IMR-90 (cell line): ENCODE measurements at regions not wholly inside any gene's neighbourhood (a gene's known extent, or its start where the extent isn't known, plus 50 kb on each side); places are given as distances from the start of the nearest gene placed in this dataset.

Experiments
- ATAC-seq: fragments of 200-7000 bp; cut with Tn5 transposase; 2 replicates; pipeline ENCODE4 v1.9.1; 2020; ENCODE audit warnings: low read depth, mild to moderate bottlenecking, moderate library complexity
- BruUV-seq: library from RNA; stranded (reverse); fragments of 400-500 nt; replicated peaks from 2 replicates; lab custom pipeline; 2021; lab: Mats Ljungman, UMichigan
- CTCF ChIA-PET: fragments of 300-600 bp; formaldehyde crosslinking; extraction: SDS; loops from one replicate; lab custom pipeline; 2021; ENCODE audit warnings: antibody characterized with exemption; lab: Yijun Ruan, JAX
- POLR2A ChIA-PET: fragments of 300-600 bp; sonication (Branson Sonifier 250); formaldehyde crosslinking; loops from one replicate; lab custom pipeline; 2022; ENCODE audit warnings: antibody characterized with exemption; ENCODE audit not compliant: unreplicated experiment; lab: Charles Lee
- DNase-seq: peaks from one replicate; pipeline ENCODE4 v3.0.0; 2013
- H2AFZ ChIP-seq: replicated peaks from 2 replicates; pipeline ENCODE3; 2013; ENCODE audit warnings: low read length, mild to moderate bottlenecking; ENCODE audit not compliant: poor library complexity
- H2AK5ac ChIP-seq: 2 replicates; pipeline ENCODE4 v1.6.1; 2013; ENCODE audit warnings: low read depth, low read length, inconsistent platforms
- H2AK9ac ChIP-seq: replicated peaks from 2 replicates; pipeline ENCODE3; 2013; ENCODE audit warnings: mild to moderate bottlenecking, low read depth, low read length, moderate library complexity; ENCODE audit not compliant: poor library complexity
- H2BK120ac ChIP-seq: 2 replicates; pipeline ENCODE4 v1.6.1; 2013; ENCODE audit warnings: low read depth, low read length, inconsistent platforms
- H2BK15ac ChIP-seq: 3 replicates; pipeline ENCODE4 v1.6.1; 2013; ENCODE audit warnings: low read depth, low read length, inconsistent platforms
- H2BK20ac ChIP-seq: 2 replicates; pipeline ENCODE4 v1.6.1; 2013; ENCODE audit warnings: low read depth, mild to moderate bottlenecking, inconsistent platforms, low read length, moderate library complexity
- H2BK5ac ChIP-seq: 2 replicates; pipeline ENCODE4 v1.6.1; 2013; ENCODE audit warnings: mild to moderate bottlenecking, low read depth, low read length, inconsistent platforms; ENCODE audit not compliant: poor library complexity, severe bottlenecking
- H3K14ac ChIP-seq: replicated peaks from 2 replicates; pipeline ENCODE4 v1.6.1; 2013; ENCODE audit warnings: low read depth, low read length, inconsistent platforms
- H3K18ac ChIP-seq: 2 replicates; pipeline ENCODE4 v1.6.1; 2013; ENCODE audit warnings: low read depth, low read length, control low read depth
- H3K23ac ChIP-seq: 2 replicates; pipeline ENCODE4 v1.6.1; 2013; ENCODE audit warnings: low read depth, low read length, inconsistent platforms
- H3K27ac ChIP-seq: 2 replicates; pipeline ENCODE4 v1.5.1; 2013; ENCODE audit warnings: mild to moderate bottlenecking, control low read depth, low read length; ENCODE audit not compliant: insufficient read depth
- H3K27me3 ChIP-seq: 2 replicates; pipeline ENCODE4 v1.6.1; 2013; ENCODE audit warnings: low read length; ENCODE audit not compliant: control insufficient read depth, insufficient read depth
- H3K36me3 ChIP-seq: 2 replicates; pipeline ENCODE4 v1.6.1; 2013; ENCODE audit warnings: low read length, mixed read lengths; ENCODE audit not compliant: control insufficient read depth, insufficient read depth
- H3K4ac ChIP-seq: 2 replicates; pipeline ENCODE4 v1.6.1; 2013; ENCODE audit warnings: low read depth, low read length, inconsistent platforms
- H3K4me1 ChIP-seq: 2 replicates; pipeline ENCODE4 v1.6.1; 2013; ENCODE audit warnings: low read length, mixed read lengths; ENCODE audit not compliant: control insufficient read depth, insufficient read depth
- H3K4me2 ChIP-seq: 2 replicates; pipeline ENCODE4 v1.6.1; 2013; ENCODE audit warnings: low read depth, mild to moderate bottlenecking, control low read depth, low read length, moderate library complexity
- H3K4me3 ChIP-seq: 2 replicates; pipeline ENCODE4 v1.5.1; 2013; ENCODE audit warnings: low read depth, mild to moderate bottlenecking, control low read depth, low read length, moderate library complexity; ENCODE audit not compliant: insufficient read depth
- H3K56ac ChIP-seq: 2 replicates; pipeline ENCODE4 v1.6.1; 2013; ENCODE audit warnings: low read length, inconsistent platforms; ENCODE audit not compliant: insufficient read depth; ENCODE audit errors: extremely low read depth
- H3K79me1 ChIP-seq, 2 experiments: 2 replicates each; pipeline ENCODE4 v1.6.1; 2013; ENCODE audit warnings: low read length in 2 of 2, inconsistent platforms in 1 of 2, low read depth in 1 of 2
- H3K9ac ChIP-seq: 2 replicates; pipeline ENCODE4 v1.6.1; 2013; ENCODE audit warnings: low read depth, low read length, control low read depth
- H3K9me1 ChIP-seq: 2 replicates; pipeline ENCODE4 v1.6.1; 2013; ENCODE audit warnings: low read length, inconsistent platforms; ENCODE audit not compliant: insufficient read depth
- H3K9me3 ChIP-seq: 2 replicates; pipeline ENCODE4 v1.6.1; 2013; ENCODE audit warnings: low read length; ENCODE audit not compliant: control insufficient read depth, insufficient read depth
- H4K20me1 ChIP-seq: 2 replicates; pipeline ENCODE4 v1.6.1; 2013; ENCODE audit warnings: low read length, inconsistent platforms; ENCODE audit not compliant: insufficient read depth
- H4K5ac ChIP-seq: 2 replicates; pipeline ENCODE4 v1.6.1; 2013; ENCODE audit warnings: mild to moderate bottlenecking, low read depth, low read length, control low read depth
- H4K8ac ChIP-seq, 2 experiments: 2 replicates each; pipeline ENCODE4 v1.6.1; 2013; ENCODE audit warnings: low read depth in 2 of 2, low read length in 2 of 2, control low read depth in 1 of 2, inconsistent platforms in 1 of 2
- H4K91ac ChIP-seq: 2 replicates; pipeline ENCODE4 v1.6.1; 2013; ENCODE audit warnings: low read depth, low read length, inconsistent platforms; ENCODE audit not compliant: insufficient read depth
- BHLHE40 ChIP-seq: fragments of 150-350 bp; IDR thresholded peaks from 2 replicates; pipeline ENCODE4 v1.6.1; 2016; ENCODE audit warnings: mild to moderate bottlenecking, low read depth, low read length
- CEBPB ChIP-seq: IDR thresholded peaks from 2 replicates; pipeline ENCODE4 v1.6.1; 2012; ENCODE audit warnings: low read depth, low read length, improper control_type of control experiment
- CHD1 ChIP-seq: IDR thresholded peaks from 2 replicates; pipeline ENCODE4 v1.6.1; 2012; ENCODE audit warnings: low read depth, low read length, improper control_type of control experiment
- FOS ChIP-seq: fragments of 150-350 bp; IDR thresholded peaks from 2 replicates; pipeline ENCODE4 v1.6.1; 2016; ENCODE audit warnings: low read depth, low read length
- MAZ ChIP-seq: IDR thresholded peaks from 2 replicates; pipeline ENCODE4 v1.6.1; 2012; ENCODE audit warnings: low read depth, mild to moderate bottlenecking, low read length, improper control_type of control experiment, moderate library complexity, borderline replicate concordance
- MXI1 ChIP-seq: IDR thresholded peaks from 2 replicates; pipeline ENCODE4 v1.6.1; 2012; ENCODE audit warnings: low read depth, mild to moderate bottlenecking, low read length, moderate library complexity, borderline replicate concordance
- NFE2L2 ChIP-seq: fragments of 150-350 bp; IDR thresholded peaks from 2 replicates; pipeline ENCODE4 v1.6.1; 2016; ENCODE audit warnings: low read depth, mild to moderate bottlenecking, low read length
- POLR2A ChIP-seq: IDR thresholded peaks from 2 replicates; pipeline ENCODE4 v1.6.1; 2012; ENCODE audit warnings: mild to moderate bottlenecking, low read depth, low read length
- RAD21 ChIP-seq: IDR thresholded peaks from 2 replicates; pipeline ENCODE4 v1.6.1; 2012; ENCODE audit warnings: low read length, improper control_type of control experiment
- RCOR1 ChIP-seq: IDR thresholded peaks from 2 replicates; pipeline ENCODE4 v1.6.1; 2012; ENCODE audit warnings: mild to moderate bottlenecking, low read length, improper control_type of control experiment; ENCODE audit not compliant: insufficient replicate concordance
- RFX5 ChIP-seq: IDR thresholded peaks from 2 replicates; pipeline ENCODE4 v1.8.0; 2012; ENCODE audit warnings: low read depth, mild to moderate bottlenecking, low read length, moderate library complexity
- SMC3 ChIP-seq: fragments of 150-350 bp; IDR thresholded peaks from 2 replicates; pipeline ENCODE4 v1.6.1; 2016; ENCODE audit warnings: low read depth, mild to moderate bottlenecking, antibody characterized with exemption, low read length, moderate library complexity
- WGBS, 2 experiments: methylation state at CpG; one replicate each; pipeline versions ENCODE4 v1.1.5 to v1.1.7; 2013; ENCODE audit warnings: missing lambda C conversion rate in 2 of 2; ENCODE audit not compliant: insufficient read length in 1 of 2; ENCODE audit errors: extremely low coverage in 2 of 2; 5-methylcytosine and 5-hydroxymethylcytosine counted together
- dilution Hi-C: fragments of 300-500 bp; cut with HindIII; formaldehyde crosslinking; loops from one replicate; pipeline ENCODE4 v1.14.3; 2018; ENCODE audit warnings: low sequenced_read_pairs; ENCODE audit not compliant: unreplicated experiment
- in situ Hi-C: fragments of 300-500 bp; cut with MboI; formaldehyde crosslinking; loops from 3 replicates; pipeline ENCODE4 v1.14.3; 2019; ENCODE audit warnings: low sequenced_read_pairs, inconsistent platforms, mixed read lengths
- intact Hi-C: fragments of 100-400 bp; cut with micrococcal nuclease; formaldehyde crosslinking; loops from 2 replicates; pipeline ENCODE4 v1.10.0; 2022
- TF ChIP-seq, protein P1 (sequence below): fragments of 150-350 bp; IDR thresholded peaks from 2 replicates; pipeline ENCODE4 v1.6.1; 2016; ENCODE audit warnings: low read depth, mild to moderate bottlenecking, low read length, moderate library complexity, borderline replicate concordance
- TF ChIP-seq, protein P2 (sequence below): conservative IDR thresholded peaks from 2 replicates; pipeline ENCODE4 v1.5.1; 2012; ENCODE audit warnings: mild to moderate bottlenecking, low read depth, low read length, improper control_type of control experiment
- TF ChIP-seq, protein P3 (sequence below): fragments of 150-350 bp; IDR thresholded peaks from 2 replicates; pipeline ENCODE4 v1.6.1; 2017; ENCODE audit warnings: mild to moderate bottlenecking, antibody characterized with exemption, low read length, low read depth

DNA sequence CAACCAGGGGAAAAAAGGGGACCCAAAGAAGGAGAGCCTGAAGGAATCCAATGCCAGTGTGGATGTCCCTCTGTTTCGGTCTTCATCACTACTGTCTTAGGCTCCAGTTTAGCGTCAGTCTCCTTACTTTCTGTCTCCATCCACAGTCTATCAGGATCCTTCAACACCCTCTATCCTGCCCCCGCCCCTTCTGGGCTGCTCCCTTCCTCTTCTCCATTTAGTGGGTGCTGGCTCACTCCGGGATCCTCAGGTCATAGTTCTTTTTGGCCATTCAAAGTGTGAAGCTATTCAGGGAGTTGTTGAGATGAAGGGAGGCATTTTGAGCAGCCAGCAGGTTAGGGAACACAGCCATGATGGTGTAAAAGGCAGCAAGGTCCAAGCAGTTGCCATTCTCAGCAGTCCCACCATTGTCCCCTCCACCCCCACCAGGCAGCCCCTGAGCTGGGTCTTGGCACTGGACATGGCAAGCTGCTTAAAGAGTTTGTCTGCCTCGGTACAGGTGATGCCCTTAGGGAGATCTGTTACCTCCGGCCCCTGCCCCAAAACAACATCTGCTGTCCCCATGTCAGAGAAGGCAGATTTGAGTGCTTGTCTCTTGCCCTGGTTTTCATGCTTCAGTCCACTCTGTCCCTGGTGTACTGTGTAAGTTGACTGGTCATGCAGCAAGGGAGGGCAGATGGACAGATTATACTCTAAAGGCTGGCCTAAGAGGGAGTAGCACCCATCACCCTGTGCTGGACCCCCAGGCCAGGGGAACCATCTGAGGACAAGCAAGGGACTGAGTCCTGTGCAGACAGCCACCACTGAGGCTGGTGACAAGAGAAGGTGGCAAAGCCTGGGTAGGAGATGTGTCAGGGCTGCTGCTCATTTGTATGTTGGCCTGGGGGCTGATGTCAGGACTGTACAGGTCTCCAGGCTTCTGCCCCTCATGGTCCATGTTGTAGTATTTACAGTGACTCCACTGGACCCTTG is 842.0 kb downstream of the HACE1 start:
- Histone ChIP-seq H3K27me3 (no peaks in the 10 kb centered on the region), H3K27ac (no peak overlapping the region), H4K91ac (no peak overlapping the region), H3K79me1 (no peaks in the 10 kb centered on the region), H3K4me2 (no peak overlapping the region), H2AK5ac (no peak overlapping the region), H2AK9ac (no peak overlapping the region), H4K8ac (no peak overlapping the region), H3K9ac (no peak overlapping the region), H2BK15ac (no peak overlapping the region), H3K4me1 (no peaks in the 10 kb centered on the region), H3K9me1 (no peaks in the 10 kb centered on the region), H4K20me1 (no peaks in the 10 kb centered on the region), H3K36me3 (no peaks in the 10 kb centered on the region), H2BK20ac (no peak overlapping the region), H2BK120ac (no peak overlapping the region), H3K56ac (no peak overlapping the region), H3K18ac (no peak overlapping the region), H3K4me3 (no peak overlapping the region), H3K4ac (no peak overlapping the region), H3K9me3 (peaks cover 16% of the 10 kb centered on the region), H2BK5ac (no peak overlapping the region), H3K23ac (no peak overlapping the region), H3K14ac (no peak overlapping the region), H4K5ac (no peak overlapping the region), H2AFZ (no peak overlapping the region)
- CTCF ChIA-PET = no interaction called here
- in situ Hi-C loops (no loop called here), intact Hi-C loops (no loop called here), dilution Hi-C loops (no loop called here)
- DNase-seq = no peak
- POLR2A ChIA-PET = no interaction called here
- TF ChIP-seq CHD1 (no peak), POLR2A (no peak), FOS (no peak), RFX5 (no peak), NFE2L2 (no peak), BHLHE40 (no peak), MAZ (no peak), RCOR1 (no peak), RAD21 (no peak), SMC3 (no peak), MXI1 (no peak), CEBPB (no peak)
- TF ChIP-seq, protein P1, sequence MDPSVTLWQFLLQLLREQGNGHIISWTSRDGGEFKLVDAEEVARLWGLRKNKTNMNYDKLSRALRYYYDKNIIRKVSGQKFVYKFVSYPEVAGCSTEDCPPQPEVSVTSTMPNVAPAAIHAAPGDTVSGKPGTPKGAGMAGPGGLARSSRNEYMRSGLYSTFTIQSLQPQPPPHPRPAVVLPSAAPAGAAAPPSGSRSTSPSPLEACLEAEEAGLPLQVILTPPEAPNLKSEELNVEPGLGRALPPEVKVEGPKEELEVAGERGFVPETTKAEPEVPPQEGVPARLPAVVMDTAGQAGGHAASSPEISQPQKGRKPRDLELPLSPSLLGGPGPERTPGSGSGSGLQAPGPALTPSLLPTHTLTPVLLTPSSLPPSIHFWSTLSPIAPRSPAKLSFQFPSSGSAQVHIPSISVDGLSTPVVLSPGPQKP = no peak
- TF ChIP-seq, protein P2, sequence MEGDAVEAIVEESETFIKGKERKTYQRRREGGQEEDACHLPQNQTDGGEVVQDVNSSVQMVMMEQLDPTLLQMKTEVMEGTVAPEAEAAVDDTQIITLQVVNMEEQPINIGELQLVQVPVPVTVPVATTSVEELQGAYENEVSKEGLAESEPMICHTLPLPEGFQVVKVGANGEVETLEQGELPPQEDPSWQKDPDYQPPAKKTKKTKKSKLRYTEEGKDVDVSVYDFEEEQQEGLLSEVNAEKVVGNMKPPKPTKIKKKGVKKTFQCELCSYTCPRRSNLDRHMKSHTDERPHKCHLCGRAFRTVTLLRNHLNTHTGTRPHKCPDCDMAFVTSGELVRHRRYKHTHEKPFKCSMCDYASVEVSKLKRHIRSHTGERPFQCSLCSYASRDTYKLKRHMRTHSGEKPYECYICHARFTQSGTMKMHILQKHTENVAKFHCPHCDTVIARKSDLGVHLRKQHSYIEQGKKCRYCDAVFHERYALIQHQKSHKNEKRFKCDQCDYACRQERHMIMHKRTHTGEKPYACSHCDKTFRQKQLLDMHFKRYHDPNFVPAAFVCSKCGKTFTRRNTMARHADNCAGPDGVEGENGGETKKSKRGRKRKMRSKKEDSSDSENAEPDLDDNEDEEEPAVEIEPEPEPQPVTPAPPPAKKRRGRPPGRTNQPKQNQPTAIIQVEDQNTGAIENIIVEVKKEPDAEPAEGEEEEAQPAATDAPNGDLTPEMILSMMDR = no peak
- TF ChIP-seq, protein P3, sequence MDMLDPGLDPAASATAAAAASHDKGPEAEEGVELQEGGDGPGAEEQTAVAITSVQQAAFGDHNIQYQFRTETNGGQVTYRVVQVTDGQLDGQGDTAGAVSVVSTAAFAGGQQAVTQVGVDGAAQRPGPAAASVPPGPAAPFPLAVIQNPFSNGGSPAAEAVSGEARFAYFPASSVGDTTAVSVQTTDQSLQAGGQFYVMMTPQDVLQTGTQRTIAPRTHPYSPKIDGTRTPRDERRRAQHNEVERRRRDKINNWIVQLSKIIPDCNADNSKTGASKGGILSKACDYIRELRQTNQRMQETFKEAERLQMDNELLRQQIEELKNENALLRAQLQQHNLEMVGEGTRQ = no peak
- BruUV-seq = no TSS peak
- WGBS, 2 experiments = no CpG with 5 or more reads among the region's 6 CpGs
- no peak for ATAC-seq
